ENCODE measurements at regions not wholly inside any gene's neighbourhood (a gene's known extent, or its start where the extent isn't known, plus 50 kb on each side); places are given as distances from the start of the nearest gene placed in this dataset.

- H3K4me3 ChIP-seq (replicated peaks; ENCODE audit: low read depth, low read length) = no peak overlapping the region
- no peak for DNase-seq (ENCODE audit: extremely low read depth, low read depth)
- TF ChIP-seq, protein P1, sequence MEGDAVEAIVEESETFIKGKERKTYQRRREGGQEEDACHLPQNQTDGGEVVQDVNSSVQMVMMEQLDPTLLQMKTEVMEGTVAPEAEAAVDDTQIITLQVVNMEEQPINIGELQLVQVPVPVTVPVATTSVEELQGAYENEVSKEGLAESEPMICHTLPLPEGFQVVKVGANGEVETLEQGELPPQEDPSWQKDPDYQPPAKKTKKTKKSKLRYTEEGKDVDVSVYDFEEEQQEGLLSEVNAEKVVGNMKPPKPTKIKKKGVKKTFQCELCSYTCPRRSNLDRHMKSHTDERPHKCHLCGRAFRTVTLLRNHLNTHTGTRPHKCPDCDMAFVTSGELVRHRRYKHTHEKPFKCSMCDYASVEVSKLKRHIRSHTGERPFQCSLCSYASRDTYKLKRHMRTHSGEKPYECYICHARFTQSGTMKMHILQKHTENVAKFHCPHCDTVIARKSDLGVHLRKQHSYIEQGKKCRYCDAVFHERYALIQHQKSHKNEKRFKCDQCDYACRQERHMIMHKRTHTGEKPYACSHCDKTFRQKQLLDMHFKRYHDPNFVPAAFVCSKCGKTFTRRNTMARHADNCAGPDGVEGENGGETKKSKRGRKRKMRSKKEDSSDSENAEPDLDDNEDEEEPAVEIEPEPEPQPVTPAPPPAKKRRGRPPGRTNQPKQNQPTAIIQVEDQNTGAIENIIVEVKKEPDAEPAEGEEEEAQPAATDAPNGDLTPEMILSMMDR (IDR thresholded peaks at IDR 0.05; ENCODE audit: low read depth, low read length, missing control alignments) = no peak
These were observed 349.7 kb upstream of the AMELY start for GRCh38 chrY:7261254-7261653.

- DNase-seq (ENCODE audit: extremely low read depth, low read depth) = no peak
- TF ChIP-seq, protein P1 (IDR thresholded peaks at IDR 0.05; ENCODE audit: low read depth, low read length, missing control alignments) = no peak
- no peak overlapping the region for H3K4me3 ChIP-seq (replicated peaks; ENCODE audit: low read depth, low read length)
These were observed 328.5 kb upstream of the AMELY start for GRCh38 chrY:7240101-7240500.

- TF ChIP-seq, protein P1 (IDR thresholded peaks at IDR 0.05; ENCODE audit: low read depth, low read length, missing control alignments) = no peak
- H3K4me3 ChIP-seq (replicated peaks; ENCODE audit: low read depth, low read length) = no peak overlapping the region
- no peak for DNase-seq (ENCODE audit: extremely low read depth, low read depth)
These were observed 300.4 kb upstream of the AMELY start for GRCh38 chrY:7211971-7212370.

DNA sequence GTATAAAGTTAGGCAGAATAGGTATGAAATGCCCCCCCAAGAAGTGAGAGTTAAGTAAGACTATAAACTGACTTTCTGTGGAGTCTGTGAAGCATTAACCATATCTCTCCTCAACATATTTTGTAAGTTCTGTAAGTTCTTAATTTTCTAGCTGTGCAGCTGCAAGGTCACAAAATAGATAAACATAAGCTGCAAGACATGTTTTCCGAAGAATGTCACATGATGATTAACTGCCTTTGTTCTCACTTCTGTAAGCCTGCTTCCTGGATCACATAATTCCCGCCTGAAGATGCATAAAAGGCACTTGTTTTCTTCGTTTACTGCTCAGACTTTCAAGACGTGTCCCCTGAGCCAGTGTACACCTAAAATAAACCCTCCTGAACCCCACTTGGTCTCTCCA, 292.9 kb upstream of the AMELY start:
- no peak for DNase-seq (ENCODE audit: extremely low read depth, low read depth)
- no peak overlapping the region for H3K4me3 ChIP-seq (replicated peaks; ENCODE audit: low read depth, low read length)
- TF ChIP-seq, protein P1 (IDR thresholded peaks at IDR 0.05; ENCODE audit: low read depth, low read length, missing control alignments) = no peak

DNA sequence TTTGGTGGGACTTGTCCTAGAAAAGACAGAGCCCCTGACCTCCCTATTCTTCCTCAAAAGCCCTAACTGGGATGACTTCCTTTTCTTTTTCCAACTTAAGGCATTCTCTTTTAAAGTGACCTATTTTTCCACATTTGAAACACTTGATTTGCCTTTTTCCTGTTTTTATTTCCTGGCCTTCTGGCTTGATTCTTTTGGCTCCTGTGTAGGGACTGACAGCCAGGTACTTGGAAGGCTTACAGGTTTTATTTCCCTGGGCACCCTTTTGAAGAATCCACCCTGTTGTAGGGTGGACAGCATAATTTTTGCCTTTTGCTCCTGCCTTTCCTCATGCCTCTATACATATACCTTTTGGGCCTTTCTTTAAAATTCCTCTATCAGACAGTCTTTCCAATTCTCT, 271.0 kb upstream of the AMELY start:
- TF ChIP-seq, protein P1 (IDR thresholded peaks at IDR 0.05; ENCODE audit: low read depth, low read length, missing control alignments) = no peak
- no peak overlapping the region for H3K4me3 ChIP-seq (replicated peaks; ENCODE audit: low read depth, low read length)
- DNase-seq (ENCODE audit: extremely low read depth, low read depth) = no peak

GRCh38 chrY:7177631-7178030, 266.1 kb upstream of the AMELY start:
- DNase-seq (ENCODE audit: extremely low read depth, low read depth) = no peak
- TF ChIP-seq, protein P1 (IDR thresholded peaks at IDR 0.05; ENCODE audit: low read depth, low read length, missing control alignments) = no peak
- no peak overlapping the region for H3K4me3 ChIP-seq (replicated peaks; ENCODE audit: low read depth, low read length)

DNA sequence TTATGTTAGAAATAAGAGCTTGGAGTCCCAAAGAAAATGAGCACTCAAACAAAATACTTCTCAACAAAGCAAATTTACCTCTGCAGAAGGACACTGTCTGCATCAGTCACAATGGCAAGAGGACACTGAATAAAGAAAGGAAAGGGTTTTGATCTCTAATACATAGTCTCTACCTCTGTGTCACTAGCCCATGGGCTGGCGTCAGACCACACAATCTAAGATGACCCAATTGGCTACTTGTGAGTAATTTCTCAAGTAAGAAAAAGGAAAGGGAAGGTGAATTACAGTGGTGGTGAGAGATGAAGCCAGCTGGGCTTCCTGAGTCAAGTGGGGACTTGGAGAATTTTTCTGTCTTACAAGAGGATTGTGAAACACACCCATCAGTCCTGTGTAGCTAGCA, 257.9 kb upstream of the AMELY start:
- H3K4me3 ChIP-seq (replicated peaks; ENCODE audit: low read depth, low read length) = no peak overlapping the region
- DNase-seq (ENCODE audit: extremely low read depth, low read depth) = no peak
- TF ChIP-seq, protein P1 (IDR thresholded peaks at IDR 0.05; ENCODE audit: low read depth, low read length, missing control alignments) = no peak
